HEK293T (cell line): ENCODE measurements at regions not wholly inside any gene's neighbourhood (a gene's known extent, or its start where the extent isn't known, plus 50 kb on each side); places are given as distances from the start of the nearest gene placed in this dataset.

Source experiments
- FOXM1 ChIP-seq: fragments of 450-650 bp; IDR thresholded peaks from 2 replicates; pipeline ENCODE4 v1.6.1; 2017; ENCODE audit warnings: mild to moderate bottlenecking, borderline replicate concordance
- ZNF384 ChIP-seq: fragments of 450-650 bp; IDR thresholded peaks from 2 replicates; pipeline ENCODE4 v1.6.1; 2016

DNA sequence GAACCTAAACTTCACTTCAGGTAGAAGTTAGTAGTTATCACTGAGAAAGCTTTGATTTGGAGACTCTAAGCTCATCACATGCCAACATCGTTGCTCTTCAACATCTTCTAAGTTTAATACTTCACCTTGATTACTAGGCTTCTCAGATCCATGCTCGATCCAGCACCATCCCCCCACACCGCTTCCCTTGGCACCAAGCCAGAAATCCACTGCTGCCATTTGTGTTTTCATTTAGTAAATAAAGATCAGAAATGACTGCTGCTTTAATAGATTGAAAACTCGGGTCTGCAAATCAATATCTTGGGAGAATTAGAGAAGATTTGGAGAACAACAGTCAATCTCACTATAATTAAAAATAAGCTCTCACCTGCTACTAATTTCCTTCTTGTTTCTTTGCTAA, 214.7 kb upstream of the NR4A3 start:
- TF ChIP-seq FOXM1 (no peak), ZNF384 (no peak)
